HUES64 (cell line): ENCODE measurements at regions not wholly inside any gene's neighbourhood (a gene's known extent, or its start where the extent isn't known, plus 50 kb on each side); places are given as distances from the start of the nearest gene placed in this dataset.

Source experiments
- H3K27ac ChIP-seq: 2 replicates; pipeline ENCODE4 v1.7.0; 2013; ENCODE audit warnings: low read depth, low read length, inconsistent platforms
- H3K27me3 ChIP-seq: 2 replicates; pipeline ENCODE4 v1.6.1; 2013; ENCODE audit warnings: mild to moderate bottlenecking, low read length; ENCODE audit not compliant: insufficient read depth
- H3K36me3 ChIP-seq: 2 replicates; pipeline ENCODE4 v1.6.1; 2013; ENCODE audit warnings: mild to moderate bottlenecking, low read length; ENCODE audit not compliant: insufficient read depth
- H3K4me1 ChIP-seq: 2 replicates; pipeline ENCODE4 v1.6.1; 2013; ENCODE audit warnings: mild to moderate bottlenecking, low read length, moderate library complexity; ENCODE audit not compliant: insufficient read depth
- H3K4me3 ChIP-seq: 2 replicates; pipeline ENCODE4 v1.5.1; 2013; ENCODE audit warnings: mild to moderate bottlenecking, low read length, moderate library complexity
- H3K9ac ChIP-seq: 2 replicates; pipeline ENCODE4 v1.6.1; 2013; ENCODE audit warnings: mild to moderate bottlenecking, low read depth, low read length
- H3K9me3 ChIP-seq: 2 replicates; pipeline ENCODE4 v1.6.1; 2013; ENCODE audit warnings: low read depth, low read length; ENCODE audit not compliant: insufficient read depth
- WGBS: fragments of 150-250, 120-280 bp; methylation state at CpG from one replicate; pipeline ENCODE4 v1.1.7; 2013; ENCODE audit warnings: missing lambda C conversion rate; 5-methylcytosine and 5-hydroxymethylcytosine counted together

DNA sequence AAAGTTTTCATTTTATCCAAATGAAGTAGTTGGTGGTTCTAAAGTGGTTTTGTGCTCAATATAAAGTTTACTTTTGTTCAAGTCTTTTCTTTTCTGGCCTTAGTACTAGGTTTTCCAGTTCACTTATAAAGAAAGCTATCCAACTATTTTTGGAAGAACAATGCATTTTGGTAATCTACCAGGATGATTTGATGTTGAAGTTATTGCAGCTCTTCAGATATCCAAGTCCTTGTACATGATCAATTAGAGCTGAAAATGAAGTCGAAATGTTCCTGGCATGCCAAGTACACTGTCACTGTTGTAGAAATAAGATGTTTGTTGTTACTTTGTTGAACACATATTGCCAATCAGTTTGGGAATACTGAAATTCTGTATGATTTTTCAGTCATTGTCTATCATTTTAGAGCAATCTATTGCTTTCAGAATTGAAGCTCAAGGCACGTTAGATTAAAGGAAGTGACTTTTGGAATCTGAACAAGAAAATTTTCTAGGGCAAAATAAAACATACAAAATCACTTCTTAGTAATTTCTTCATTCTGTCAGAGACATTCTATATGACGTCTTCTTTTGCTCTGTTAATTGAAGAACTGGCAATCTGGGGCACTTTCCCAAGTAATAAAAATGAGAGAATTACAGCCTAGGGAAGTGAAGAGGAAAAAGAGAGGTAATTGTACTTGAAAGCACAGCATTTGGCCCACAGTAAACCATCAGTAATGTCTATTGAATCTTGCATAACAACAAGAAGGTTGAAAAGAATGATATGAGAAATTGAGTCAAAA lies 232.3 kb downstream of the MREG start:
- H3K27ac ChIP-seq: no peak overlapping the region
- no peaks in the 10 kb centered on the region for H3K27me3 ChIP-seq
- H3K36me3 ChIP-seq: no peaks in the 10 kb centered on the region
- peaks cover 5% of the 10 kb centered on the region; the same call in 1 of the 2 replicates for H3K4me1 ChIP-seq
- no peak overlapping the region for H3K4me3 ChIP-seq
- no peak overlapping the region for H3K9ac ChIP-seq
- WGBS: 91% methylated on average over 3 of the region's 3 CpGs
- H3K9me3 ChIP-seq: no peaks in the 10 kb centered on the region

DNA sequence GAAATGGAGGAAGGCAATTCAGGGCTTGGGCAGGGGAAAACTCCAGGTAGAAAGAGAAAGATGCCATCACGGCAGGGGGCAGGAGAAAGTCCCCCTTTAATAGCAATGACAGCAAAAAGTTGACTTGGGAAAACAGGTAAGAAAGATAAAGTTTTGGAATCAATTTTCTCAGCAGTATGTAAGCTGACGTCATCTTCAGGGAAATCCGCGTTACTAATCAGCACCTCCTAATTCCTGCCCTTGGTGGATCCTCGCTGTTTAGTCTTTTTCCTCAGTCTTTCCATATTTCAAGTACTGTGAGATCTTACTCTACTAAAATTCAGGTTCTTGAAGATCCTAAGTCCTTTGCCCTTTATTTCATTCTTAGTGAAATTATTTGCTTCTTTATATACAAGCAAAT lies 233.0 kb downstream of the MREG start:
- no peak overlapping the region for H3K27ac ChIP-seq

DNA sequence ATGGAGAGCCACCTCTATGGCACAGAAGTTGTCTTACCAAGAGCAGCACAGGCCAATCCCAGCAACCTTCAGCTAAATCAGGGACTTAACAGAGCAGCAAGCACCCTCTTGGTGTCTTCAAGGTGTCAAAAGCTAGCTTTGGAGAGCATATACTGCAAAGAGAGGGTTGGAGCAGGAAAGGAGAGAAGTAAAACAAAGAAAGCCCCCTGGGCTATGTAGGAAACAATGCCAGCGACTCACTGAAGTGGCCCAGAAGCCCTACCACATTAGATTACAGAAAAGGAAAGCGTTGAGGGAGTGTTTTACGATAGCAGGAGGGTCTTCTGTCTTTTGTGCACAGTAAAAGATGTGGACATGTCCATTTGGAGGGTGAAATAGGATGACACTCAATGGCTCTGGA lies 233.4 kb downstream of the MREG start:
- no peaks in the 10 kb centered on the region for H3K36me3 ChIP-seq
- H3K4me1 ChIP-seq: peaks cover 5% of the 10 kb centered on the region; the same call in 1 of the 2 replicates
- H3K27ac ChIP-seq: no peak overlapping the region
- no peak overlapping the region for H3K9ac ChIP-seq
- 95% methylated on average over 3 of the region's 3 CpGs for WGBS
- no peak overlapping the region for H3K4me3 ChIP-seq
- no peaks in the 10 kb centered on the region for H3K27me3 ChIP-seq
- H3K9me3 ChIP-seq: no peaks in the 10 kb centered on the region

More for the DNA sequence above, 233.0 kb downstream of the MREG start:
- 74% methylated on average over 5 of the region's 5 CpGs for WGBS
- H3K4me3 ChIP-seq: no peak overlapping the region
- H3K36me3 ChIP-seq: no peaks in the 10 kb centered on the region
- H3K4me1 ChIP-seq: peaks cover 5% of the 10 kb centered on the region; the same call in 1 of the 2 replicates
- no peak overlapping the region for H3K9ac ChIP-seq
- no peaks in the 10 kb centered on the region for H3K27me3 ChIP-seq
- H3K9me3 ChIP-seq: no peaks in the 10 kb centered on the region

DNA sequence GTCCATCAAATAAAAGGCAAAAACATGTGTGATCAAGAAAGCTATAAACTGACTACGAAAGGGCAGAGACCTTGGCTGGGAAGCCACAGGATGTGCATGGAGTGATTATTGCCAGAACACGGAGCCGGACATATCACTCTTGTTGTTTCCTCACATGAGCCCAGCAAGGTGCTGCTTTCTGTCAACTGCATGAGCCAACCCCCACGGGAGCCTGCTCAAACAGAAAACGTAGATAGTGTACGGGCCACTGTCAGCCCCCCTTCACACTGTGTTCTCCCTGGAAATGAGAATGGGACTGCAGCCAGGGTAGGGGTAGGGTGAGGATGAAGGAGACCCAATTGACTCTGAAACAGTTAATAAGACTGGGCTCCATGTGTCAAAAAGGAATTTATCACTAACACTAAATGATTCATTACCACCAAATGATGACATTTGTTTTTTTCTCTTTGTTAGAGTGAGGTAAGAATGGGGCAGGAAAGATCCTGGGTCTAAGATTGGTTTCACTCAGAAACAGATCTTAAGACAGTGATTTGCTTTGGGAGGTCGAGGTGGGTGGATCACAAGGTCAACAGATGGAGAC lies 235.8 kb downstream of the MREG start:
- Histone ChIP-seq H3K27ac (no peak overlapping the region), H3K27me3 (no peaks in the 10 kb centered on the region), H3K9me3 (no peaks in the 10 kb centered on the region), H3K4me1 (peaks cover 10% of the 10 kb centered on the region; the same call in 1 of the 2 replicates), H3K36me3 (no peaks in the 10 kb centered on the region), H3K4me3 (no peak overlapping the region), H3K9ac (no peak overlapping the region)
- WGBS: 92% methylated on average over 7 of the region's 7 CpGs

DNA sequence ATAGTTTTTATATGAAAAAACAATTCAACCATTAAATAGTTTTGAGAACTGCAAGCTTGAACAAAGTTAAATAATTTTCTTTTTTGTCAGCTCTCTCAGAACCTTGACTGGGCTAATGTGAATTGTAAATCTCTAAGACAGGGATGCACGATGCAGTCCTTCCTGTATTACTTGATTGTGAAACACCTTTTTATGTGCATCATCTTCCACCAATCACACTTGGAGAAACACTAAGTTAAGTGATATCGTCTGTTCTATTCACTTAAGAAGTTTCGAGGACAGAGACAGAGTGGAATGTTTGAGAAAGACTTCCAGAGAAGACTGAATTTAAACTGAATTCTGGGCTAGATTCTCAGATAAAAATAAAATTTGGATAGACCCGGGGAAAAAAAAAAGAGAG lies 238.2 kb downstream of the MREG start:
- WGBS: 69% methylated on average over 4 of the region's 4 CpGs
- H3K9ac ChIP-seq: no peak overlapping the region
- H3K9me3 ChIP-seq: no peaks in the 10 kb centered on the region
- peaks cover 27% of the 10 kb centered on the region for H3K4me1 ChIP-seq
- no peaks in the 10 kb centered on the region for H3K36me3 ChIP-seq
- H3K27me3 ChIP-seq: no peaks in the 10 kb centered on the region
- H3K27ac ChIP-seq: no peak overlapping the region
- H3K4me3 ChIP-seq: no peak overlapping the region

DNA sequence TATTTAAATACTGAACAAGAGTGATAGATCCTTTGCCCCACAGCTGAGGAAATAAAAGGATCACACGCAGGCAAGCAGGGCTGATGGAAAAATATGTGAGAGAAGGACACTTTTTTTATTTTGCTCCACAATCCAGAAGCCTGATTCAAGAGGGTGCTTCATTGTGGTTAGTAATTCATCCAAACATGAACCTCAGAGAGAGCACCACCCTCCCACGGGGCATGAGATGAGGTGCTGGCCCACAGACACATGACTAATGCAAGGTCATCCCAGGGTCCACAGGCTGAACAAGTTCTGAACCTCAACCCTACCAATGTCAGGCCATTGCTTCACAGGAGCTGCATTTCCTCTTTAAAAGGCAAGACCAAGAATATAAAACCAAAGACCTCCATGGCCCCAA lies 239.6 kb downstream of the MREG start:
- Histone ChIP-seq H3K4me1 (peaks cover 23% of the 10 kb centered on the region), H3K9ac (no peak overlapping the region), H3K9me3 (no peaks in the 10 kb centered on the region), H3K27me3 (no peaks in the 10 kb centered on the region), H3K27ac (no peak overlapping the region), H3K36me3 (no peaks in the 10 kb centered on the region), H3K4me3 (no peak overlapping the region)
- WGBS: 89% methylated on average over 2 of the region's 2 CpGs

DNA sequence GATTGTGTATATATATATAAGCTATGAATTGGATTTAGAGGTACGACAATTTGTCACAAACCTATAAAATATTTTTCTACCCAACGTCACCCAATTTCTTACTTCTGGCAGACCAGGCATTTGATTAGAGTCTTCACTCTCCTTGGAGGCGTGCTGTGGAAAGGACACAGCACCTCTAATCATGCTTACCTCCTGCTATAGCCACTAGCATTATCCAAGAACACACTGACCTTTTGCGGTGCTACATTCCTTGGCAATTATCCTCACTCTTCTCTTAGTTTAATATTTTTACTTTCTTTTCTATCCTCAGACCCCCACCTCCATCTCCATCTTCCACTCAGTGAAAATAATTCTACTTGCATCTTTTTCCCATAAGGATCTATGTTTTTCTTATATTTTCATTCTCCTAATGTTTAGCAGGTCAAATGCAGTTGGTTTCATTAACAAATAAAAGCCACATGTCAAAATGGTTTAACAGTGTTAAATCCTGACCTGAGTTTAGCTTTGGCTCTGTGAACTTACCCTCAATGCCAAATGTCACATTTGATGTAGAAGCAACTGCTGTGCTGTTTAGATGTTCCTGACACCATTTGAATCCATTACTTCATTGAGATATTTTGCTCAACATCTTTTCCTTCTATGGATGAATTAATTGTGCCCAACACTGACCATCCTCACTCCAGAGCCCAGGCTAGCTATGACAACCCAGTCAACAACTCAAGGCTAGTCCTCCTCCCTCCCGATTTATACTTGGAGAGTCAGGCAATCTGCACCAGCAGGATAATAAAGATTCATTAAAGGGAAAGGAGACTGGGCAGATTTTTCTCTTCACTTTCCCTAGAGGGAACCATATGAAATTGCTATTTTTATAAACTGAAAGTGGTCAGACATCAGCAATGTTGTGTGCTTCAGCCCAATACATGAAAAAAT lies 240.5 kb downstream of the MREG start:
- Histone ChIP-seq H3K4me1 (peaks cover 23% of the 10 kb centered on the region), H3K27me3 (no peaks in the 10 kb centered on the region), H3K4me3 (no peak overlapping the region), H3K9ac (no peak overlapping the region), H3K27ac (no peak overlapping the region), H3K9me3 (no peaks in the 10 kb centered on the region), H3K36me3 (no peaks in the 10 kb centered on the region)
- WGBS: 88% methylated on average over 4 of the region's 5 CpGs

DNA sequence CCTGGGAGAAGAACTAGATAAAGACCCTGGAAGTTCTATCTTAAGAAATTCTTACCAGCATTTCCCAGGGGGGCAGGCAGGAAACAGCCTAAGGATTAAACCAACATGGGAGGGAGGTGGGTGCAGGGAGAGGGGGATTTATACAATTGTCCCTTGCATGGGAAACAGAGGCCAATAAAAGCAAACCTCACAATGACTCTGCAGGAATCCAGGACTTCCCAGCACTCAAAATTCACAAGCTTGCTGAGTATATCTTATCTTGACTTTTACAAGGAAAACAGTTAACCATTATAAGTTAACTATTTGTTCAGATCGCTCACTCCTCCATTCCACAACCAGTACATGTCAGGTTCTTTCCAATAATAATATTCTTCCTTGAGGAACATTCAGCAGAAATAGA lies 241.3 kb downstream of the MREG start:
- Histone ChIP-seq H3K27ac (peak overlapping the region; percentile 58; the same call in 1 of the 2 replicates), H3K9me3 (no peaks in the 10 kb centered on the region), H3K4me1 (peaks cover 23% of the 10 kb centered on the region), H3K9ac (no peak overlapping the region), H3K27me3 (no peaks in the 10 kb centered on the region), H3K36me3 (no peaks in the 10 kb centered on the region), H3K4me3 (no peak overlapping the region)
- 88% methylated on average over 1 of the region's 1 CpG for WGBS

DNA sequence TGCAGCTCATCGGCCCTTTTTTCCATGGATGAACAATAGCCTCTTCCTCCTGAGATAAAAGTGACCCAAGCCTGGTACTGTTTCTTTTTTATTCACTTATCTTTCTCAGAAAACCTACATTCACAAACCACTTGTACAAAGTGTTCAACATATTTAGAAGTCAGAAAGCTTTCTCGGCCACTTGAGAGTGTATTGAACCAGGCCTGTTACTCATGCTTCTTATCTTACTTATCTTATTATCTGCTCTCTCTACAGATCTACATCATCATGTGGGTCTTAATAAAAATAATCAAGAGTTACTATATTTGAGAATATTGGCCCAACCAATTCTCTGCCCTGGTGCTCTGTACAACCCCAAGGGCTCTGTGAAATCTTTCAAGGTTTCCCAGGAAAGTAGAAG lies 242.1 kb downstream of the MREG start:
- Histone ChIP-seq H3K4me1 (peaks cover 23% of the 10 kb centered on the region), H3K27me3 (no peaks in the 10 kb centered on the region), H3K9ac (no peak overlapping the region), H3K36me3 (no peaks in the 10 kb centered on the region), H3K4me3 (no peak overlapping the region), H3K27ac (peak overlapping the region; percentile 58; the same call in 1 of the 2 replicates), H3K9me3 (no peaks in the 10 kb centered on the region)
- WGBS: 93% methylated on average over 2 of the region's 2 CpGs

DNA sequence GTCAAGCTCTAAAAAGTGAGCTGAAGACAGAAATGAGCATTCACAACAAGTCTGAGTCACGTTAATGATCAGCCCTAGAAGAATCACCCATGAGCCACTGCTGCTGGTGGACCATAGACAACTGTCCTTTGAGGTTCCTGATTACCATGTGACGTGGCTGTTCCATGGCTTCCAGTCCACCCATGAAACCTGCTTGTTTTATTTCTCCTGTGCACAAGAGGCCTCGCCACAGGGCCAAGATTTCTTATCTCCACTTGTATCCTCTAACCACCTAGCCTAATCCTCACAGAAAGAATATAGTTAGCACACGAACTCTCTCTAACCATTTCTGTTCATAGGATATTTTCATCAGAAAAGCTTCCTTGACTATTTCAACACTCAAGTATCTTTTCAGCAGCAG lies 242.7 kb downstream of the MREG start:
- H3K27ac ChIP-seq: no peak overlapping the region
- WGBS: 89% methylated on average over 4 of the region's 4 CpGs
- H3K36me3 ChIP-seq: no peaks in the 10 kb centered on the region
- no peak overlapping the region for H3K9ac ChIP-seq
- H3K4me1 ChIP-seq: peaks cover 23% of the 10 kb centered on the region
- no peaks in the 10 kb centered on the region for H3K27me3 ChIP-seq
- H3K4me3 ChIP-seq: no peak overlapping the region
- no peaks in the 10 kb centered on the region for H3K9me3 ChIP-seq

DNA sequence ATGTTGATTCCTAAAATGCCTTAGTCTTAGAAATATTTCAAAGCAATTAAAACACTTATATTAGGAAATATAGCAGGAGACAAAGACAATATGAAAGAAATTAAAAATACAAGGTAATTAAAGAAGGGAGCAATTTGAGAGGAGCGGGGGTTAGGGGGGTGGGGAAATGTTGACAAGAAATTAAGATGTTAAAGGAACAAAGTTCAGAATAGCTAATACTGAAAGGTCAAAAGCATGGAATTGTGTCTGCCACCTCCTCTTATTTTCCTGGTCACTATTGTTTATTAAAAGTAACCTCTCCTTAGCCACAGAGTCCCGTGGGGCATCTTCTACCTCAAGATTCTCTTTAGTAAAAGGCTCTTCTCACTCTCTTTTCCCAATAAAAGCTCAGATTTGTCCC lies 244.1 kb downstream of the MREG start:
- H3K27me3 ChIP-seq: no peaks in the 10 kb centered on the region
- WGBS: 98% methylated on average over 2 of the region's 2 CpGs
- H3K27ac ChIP-seq: no peak overlapping the region
- no peaks in the 10 kb centered on the region for H3K9me3 ChIP-seq
- H3K4me3 ChIP-seq: no peak overlapping the region
- peaks cover 23% of the 10 kb centered on the region for H3K4me1 ChIP-seq
- H3K36me3 ChIP-seq: no peaks in the 10 kb centered on the region
- H3K9ac ChIP-seq: no peak overlapping the region
